Endothelial cell of umbilical vein (primary cell): ENCODE measurements at regions not wholly inside any gene's neighbourhood (a gene's known extent, or its start where the extent isn't known, plus 50 kb on each side); places are given as distances from the start of the nearest gene placed in this dataset.

Experiments
- EZH2 ChIP-seq: IDR thresholded peaks from 2 replicates; pipeline ENCODE4 v1.6.1; 2012; ENCODE audit warnings: borderline replicate concordance, low read depth, mild to moderate bottlenecking, moderate library complexity, low read length, inconsistent platforms; ENCODE audit not compliant: severe bottlenecking
- FOS ChIP-seq: IDR thresholded peaks from 2 replicates; pipeline ENCODE4 v1.6.1; 2011; ENCODE audit warnings: mild to moderate bottlenecking, low read length, moderate library complexity, borderline replicate concordance; ENCODE audit not compliant: insufficient read depth
- GATA2 ChIP-seq: IDR thresholded peaks from 2 replicates; pipeline ENCODE4 v1.7.0; 2011; ENCODE audit warnings: low read depth, mild to moderate bottlenecking, moderate library complexity, mixed read lengths, low read length; ENCODE audit not compliant: insufficient read length, insufficient read depth
- JUN ChIP-seq: IDR thresholded peaks from 2 replicates; pipeline ENCODE4 v1.6.1; 2011; ENCODE audit warnings: borderline replicate concordance, low read depth; ENCODE audit not compliant: insufficient read length, insufficient read depth
- MYC ChIP-seq: IDR thresholded peaks from one replicate; pipeline ENCODE4 v1.6.1; 2011; ENCODE audit warnings: mild to moderate bottlenecking, low read depth, low read length
- POLR2A ChIP-seq: IDR thresholded peaks from 2 replicates; pipeline ENCODE4 v1.6.1; 2012; ENCODE audit warnings: low read depth, mild to moderate bottlenecking, control low read depth, low read length
- POLR2AphosphoS5 ChIP-seq: IDR thresholded peaks from 2 replicates; pipeline ENCODE4 v1.6.1; 2012; ENCODE audit warnings: low read depth, mild to moderate bottlenecking, control low read depth, low read length, moderate library complexity; ENCODE audit not compliant: insufficient read depth
- TF ChIP-seq, protein P1 (sequence below), 2 donors: IDR thresholded peaks; 1 replicate in 1 of 2; 2 replicates in 1 of 2; pipeline ENCODE4 v1.5.1; 2011; ENCODE audit warnings: low read length in 2 of 2, mild to moderate bottlenecking in 2 of 2, moderate library complexity in 2 of 2, control low read depth in 1 of 2, inconsistent platforms in 1 of 2, low read depth in 1 of 2; ENCODE audit not compliant: insufficient read depth in 1 of 2; ENCODE audit errors: extremely low read depth in 1 of 2
- TF ChIP-seq, protein P2 (sequence below): IDR thresholded peaks from 2 replicates; pipeline ENCODE4 v1.6.1; 2011; ENCODE audit not compliant: insufficient read depth, insufficient read length

DNA sequence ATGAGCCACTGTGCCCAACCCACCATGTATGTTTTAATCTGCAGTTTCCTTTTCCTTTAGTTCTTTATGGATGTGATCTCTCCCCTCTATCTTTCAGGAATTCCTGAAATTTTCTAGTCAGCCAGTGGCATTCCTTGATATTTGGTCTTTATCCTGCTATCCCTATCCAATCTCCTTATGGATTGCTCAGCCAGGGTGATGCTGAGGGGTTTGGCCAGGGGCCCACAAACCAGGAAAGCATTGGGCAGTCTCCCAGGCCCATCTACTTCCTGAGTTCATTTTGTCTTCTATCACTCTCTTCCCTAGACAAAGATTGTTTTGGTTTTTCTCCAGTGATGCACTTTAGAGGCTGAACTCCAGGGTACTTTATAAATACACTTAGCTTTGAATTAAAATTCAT is 115.9 kb downstream of the KATNIP start:
- TF ChIP-seq POLR2A (no peak), EZH2 (no peak), POLR2AphosphoS5 (no peak), FOS (no peak), MYC (no peak), JUN (no peak), GATA2 (no peak)
- TF ChIP-seq, protein P1, sequence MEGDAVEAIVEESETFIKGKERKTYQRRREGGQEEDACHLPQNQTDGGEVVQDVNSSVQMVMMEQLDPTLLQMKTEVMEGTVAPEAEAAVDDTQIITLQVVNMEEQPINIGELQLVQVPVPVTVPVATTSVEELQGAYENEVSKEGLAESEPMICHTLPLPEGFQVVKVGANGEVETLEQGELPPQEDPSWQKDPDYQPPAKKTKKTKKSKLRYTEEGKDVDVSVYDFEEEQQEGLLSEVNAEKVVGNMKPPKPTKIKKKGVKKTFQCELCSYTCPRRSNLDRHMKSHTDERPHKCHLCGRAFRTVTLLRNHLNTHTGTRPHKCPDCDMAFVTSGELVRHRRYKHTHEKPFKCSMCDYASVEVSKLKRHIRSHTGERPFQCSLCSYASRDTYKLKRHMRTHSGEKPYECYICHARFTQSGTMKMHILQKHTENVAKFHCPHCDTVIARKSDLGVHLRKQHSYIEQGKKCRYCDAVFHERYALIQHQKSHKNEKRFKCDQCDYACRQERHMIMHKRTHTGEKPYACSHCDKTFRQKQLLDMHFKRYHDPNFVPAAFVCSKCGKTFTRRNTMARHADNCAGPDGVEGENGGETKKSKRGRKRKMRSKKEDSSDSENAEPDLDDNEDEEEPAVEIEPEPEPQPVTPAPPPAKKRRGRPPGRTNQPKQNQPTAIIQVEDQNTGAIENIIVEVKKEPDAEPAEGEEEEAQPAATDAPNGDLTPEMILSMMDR (IDR thresholded peaks at IDR 0.05; ENCODE audit: extremely low read depth in 1 of 2, insufficient read depth in 1 of 2, low read depth in 1 of 2, low read length in 2 of 2): no peak
- TF ChIP-seq, protein P2, sequence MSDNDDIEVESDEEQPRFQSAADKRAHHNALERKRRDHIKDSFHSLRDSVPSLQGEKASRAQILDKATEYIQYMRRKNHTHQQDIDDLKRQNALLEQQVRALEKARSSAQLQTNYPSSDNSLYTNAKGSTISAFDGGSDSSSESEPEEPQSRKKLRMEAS: no peak
